GM12878 (cell line): ENCODE measurements at regions not wholly inside any gene's neighbourhood (a gene's known extent, or its start where the extent isn't known, plus 50 kb on each side); places are given as distances from the start of the nearest gene placed in this dataset.

Experiments used
- ATAC-seq: fragments of 200-7000 bp; cut with Tn5 transposase; 3 replicates; pipeline ENCODE4 v1.9.1; 2020; ENCODE audit warnings: mild to moderate bottlenecking, moderate library complexity
- BruUV-seq: library from RNA; stranded (reverse); fragments of 400-500 nt; replicated peaks from 2 replicates; lab custom pipeline; 2021; lab: Mats Ljungman, UMichigan
- CTCF ChIA-PET: fragments of 300-600 bp; sonication (Branson Sonifier 250); formaldehyde crosslinking; extraction: SDS; loops from one replicate; lab custom pipeline; 2021; ENCODE audit warnings: inconsistent platforms; lab: Yijun Ruan, JAX
- POLR2A ChIA-PET: fragments of 350-600 bp; formaldehyde crosslinking; extraction: SDS; loops from one replicate; lab custom pipeline; 2021; ENCODE audit warnings: inconsistent platforms; lab: Charles Lee
- RAD21 ChIA-PET: fragments of 300-600 bp; sonication (Branson Sonifier 250); formaldehyde crosslinking; loops from one replicate; lab custom pipeline; 2023; ENCODE audit warnings: antibody characterized with exemption; ENCODE audit not compliant: unreplicated experiment; lab: Charles Lee
- SMC1A ChIA-PET: fragments of 300-600 bp; sonication (Branson Sonifier 250); formaldehyde crosslinking; loops from one replicate; lab custom pipeline; 2023; ENCODE audit not compliant: unreplicated experiment, uncharacterized antibody; lab: Charles Lee
- DNase-seq: peaks from one replicate; pipeline ENCODE4 v3.0.0-alpha.2; 2011; ENCODE audit warnings: low read depth, low spot score
- FAIRE-seq: peaks from 3 replicates; lab custom pipeline; 2011; peaks lifted over from hg19 to GRCh38; lab: Jason Lieb, UNC
- H2AFZ ChIP-seq: 2 replicates; pipeline ENCODE4 v1.6.0; 2011; ENCODE audit warnings: low read depth, low read length, control low read depth; ENCODE audit not compliant: control insufficient read depth
- H3K27ac ChIP-seq: 2 replicates; pipeline ENCODE4 v1.5.1; 2011; ENCODE audit warnings: control low read depth; ENCODE audit not compliant: control insufficient read depth, insufficient read depth
- H3K27me3 ChIP-seq, 2 experiments: replicated peaks in 1 of 2; 2 replicates each; pipeline versions ENCODE4 v1.6.0 to v1.6.1; 2011; ENCODE audit warnings: low read length in 1 of 2; ENCODE audit not compliant: control insufficient read depth in 2 of 2, insufficient read depth in 2 of 2
- H3K36me3 ChIP-seq, 2 experiments: 2 replicates each; pipeline ENCODE4 v1.5.1; 2011; ENCODE audit warnings: low read length in 1 of 2; ENCODE audit not compliant: control insufficient read depth in 2 of 2, insufficient read depth in 2 of 2
- H3K4me1 ChIP-seq: 2 replicates; pipeline ENCODE4 v1.6.1; 2011; ENCODE audit warnings: mild to moderate bottlenecking, low read length, moderate library complexity, mixed read lengths; ENCODE audit not compliant: control insufficient read depth, insufficient read depth
- H3K4me2 ChIP-seq: 2 replicates; pipeline ENCODE4 v1.6.0; 2011; ENCODE audit warnings: control low read depth; ENCODE audit not compliant: control insufficient read depth, insufficient read depth
- H3K4me3 ChIP-seq: fragments of 200-600 bp; sonication (generic); 2 replicates; pipeline ENCODE4 v1.5.1; 2016
- H3K79me2 ChIP-seq: 2 replicates; pipeline ENCODE4 v1.6.0; 2011; ENCODE audit warnings: low read length; ENCODE audit not compliant: control insufficient read depth, insufficient read depth
- H3K9ac ChIP-seq: 2 replicates; pipeline ENCODE4 v1.8.0; 2011; ENCODE audit warnings: low read length, control low read depth, mixed read lengths; ENCODE audit not compliant: control insufficient read depth, insufficient read depth
- H3K9me3 ChIP-seq: replicated peaks from 3 replicates; pipeline ENCODE4 v1.5.1; 2011; ENCODE audit warnings: mild to moderate bottlenecking, low read length; ENCODE audit not compliant: control insufficient read depth, insufficient read depth
- H4K20me1 ChIP-seq: 2 replicates; pipeline ENCODE4 v1.6.0; 2011; ENCODE audit not compliant: control insufficient read depth, insufficient read depth
- CBX3 ChIP-seq: fragments of 200-600 bp; sonication (generic); IDR thresholded peaks from 2 replicates; pipeline ENCODE4 v1.6.1; 2016; ENCODE audit warnings: low read depth, borderline replicate concordance
- CHD2 ChIP-seq: IDR thresholded peaks from 2 replicates; pipeline ENCODE4 v1.6.1; 2011; ENCODE audit warnings: low read depth, low read length, improper control_type of control experiment, borderline replicate concordance
- CHD4 ChIP-seq: fragments of 200-600 bp; sonication (generic); IDR thresholded peaks from 2 replicates; pipeline ENCODE4 v1.6.1; 2016; ENCODE audit warnings: mild to moderate bottlenecking
- E2F8 ChIP-seq: fragments of 450-650 bp; IDR thresholded peaks from 2 replicates; pipeline ENCODE4 v1.6.1; 2018; ENCODE audit warnings: mild to moderate bottlenecking, low read depth, moderate library complexity; ENCODE audit not compliant: partially characterized antibody
- HDAC2 ChIP-seq: fragments of 200-600 bp; sonication (generic); IDR thresholded peaks from 2 replicates; pipeline ENCODE4 v1.6.1; 2017
- NR2C2 ChIP-seq: IDR thresholded peaks from 2 replicates; pipeline ENCODE4 v1.6.1; 2011; ENCODE audit warnings: borderline replicate concordance, low read depth; ENCODE audit not compliant: control insufficient read depth, insufficient read length
- NRF1 ChIP-seq: conservative IDR thresholded peaks from 2 replicates; pipeline ENCODE4 v1.6.1; 2011; ENCODE audit warnings: mild to moderate bottlenecking, low read depth, low read length, improper control_type of control experiment
- PAX5 ChIP-seq: IDR thresholded peaks from 2 replicates; pipeline ENCODE4 v1.6.1; 2011; ENCODE audit warnings: low read depth, low read length, borderline replicate concordance
- POLR2AphosphoS2 ChIP-seq: IDR thresholded peaks from 2 replicates; pipeline ENCODE4 v1.6.1; 2011; ENCODE audit warnings: low read depth, mild to moderate bottlenecking, low read length, improper control_type of control experiment, moderate library complexity
- RB1 ChIP-seq: fragments of 450-650 bp; formaldehyde crosslinking; IDR thresholded peaks from 2 replicates; pipeline ENCODE4 v1.6.1; 2017; ENCODE audit warnings: mild to moderate bottlenecking, borderline replicate concordance
- TBL1XR1 ChIP-seq: IDR thresholded peaks from 2 replicates; pipeline ENCODE4 v1.6.1; 2012; ENCODE audit warnings: low read depth, low read length, improper control_type of control experiment
- YY1 ChIP-seq: IDR thresholded peaks from 2 replicates; pipeline ENCODE4 v1.6.1; 2011; ENCODE audit warnings: low read depth, mild to moderate bottlenecking, low read length
- ZBTB4 ChIP-seq: fragments of 450-650 bp; formaldehyde crosslinking; IDR thresholded peaks from 2 replicates; pipeline ENCODE4 v1.4.0; 2022; ENCODE audit warnings: mild to moderate bottlenecking, moderate library complexity
- WGBS: methylation state at CpG from one replicate; pipeline ENCODE4 v1.1.6; 2016; ENCODE audit warnings: low lambda C conversion rate; ENCODE audit not compliant: insufficient replicate concordance, insufficient coverage; ENCODE audit errors: missing lambda C conversion rate; 5-methylcytosine and 5-hydroxymethylcytosine counted together
- in situ Hi-C: fragments of 300-500 bp; cut with MboI; formaldehyde crosslinking; loops from 9 replicates; pipeline ENCODE4 v1.14.3; 2018; ENCODE audit warnings: mixed read lengths
- intact Hi-C: fragments of 100-400 bp; cut with micrococcal nuclease; formaldehyde crosslinking; loops from one replicate; pipeline ENCODE4 v1.14.2; 2022; ENCODE audit not compliant: unreplicated experiment

- BruUV-seq, result no TSS peak
- DNase-seq (no peak), FAIRE-seq (no peak), ATAC-seq (no peak)
- H3K9ac ChIP-seq, result no peak overlapping the region
- no peak overlapping the region for H3K27ac ChIP-seq
- ChIA-PET POLR2A (no interaction called here), SMC1A (no interaction called here), RAD21 (no interaction called here), CTCF (no interaction called here)
- no peaks in the 10 kb centered on the region for H3K36me3 ChIP-seq
- no peaks in the 10 kb centered on the region for H3K79me2 ChIP-seq
- in situ Hi-C loops (no loop called here), intact Hi-C loops (no loop called here)
- no peak overlapping the region for H3K4me2 ChIP-seq
- no peaks in the 10 kb centered on the region for H4K20me1 ChIP-seq
- H3K4me3 ChIP-seq, result no peak overlapping the region
- no peaks in the 10 kb centered on the region for H3K9me3 ChIP-seq
- no peak for TF ChIP-seq CHD2
- TF ChIP-seq RB1, result no peak
- no peaks in the 10 kb centered on the region for H3K4me1 ChIP-seq
- H2AFZ ChIP-seq, result no peak overlapping the region
- peaks cover 0 to 2% of the 10 kb centered on the region in 2 experiments; a peak in 2 of 4 replicates for H3K27me3 ChIP-seq
- 4% methylated on average over 6 of the region's 6 CpGs for WGBS
Measured at GRCh38 chr1:11358984-11359383, 86.0 kb downstream of the UBIAD1 start.

- ChIA-PET CTCF (interaction anchor here (0.6 to 0.8 kb wide), 3 partner anchors 19 to 325 kb away, joined by 3 to 4 read pairs (median 4); no protein-coding TSS in a partner anchor), RAD21 (no interaction called here), POLR2A (no interaction called here), SMC1A (no interaction called here)
- H2AFZ ChIP-seq, result no peak overlapping the region
- H4K20me1 ChIP-seq, result no peaks in the 10 kb centered on the region
- intact Hi-C loops (no loop called here), in situ Hi-C loops (no loop called here)
- BruUV-seq, result no TSS peak
- no peak for FAIRE-seq
- H3K27ac ChIP-seq, result no peak overlapping the region
- DNase-seq, result no peak
- no peak overlapping the region for H3K4me2 ChIP-seq
- no peaks in the 10 kb centered on the region; a peak in 1 of 4 replicates for H3K27me3 ChIP-seq
- ATAC-seq, result no peak
- no peak overlapping the region for H3K4me3 ChIP-seq
- H3K9ac ChIP-seq, result no peak overlapping the region
- 31% methylated on average over 16 of the region's 16 CpGs for WGBS
- no peaks in the 10 kb centered on the region for H3K4me1 ChIP-seq
- H3K9me3 ChIP-seq, result no peaks in the 10 kb centered on the region; the same call in 2 of the 3 replicates
- no peaks in the 10 kb centered on the region for H3K36me3 ChIP-seq
- H3K79me2 ChIP-seq, result no peaks in the 10 kb centered on the region
- no peak for TF ChIP-seq ZBTB4 (CRISPR knock-in tag)
- TF ChIP-seq POLR2AphosphoS2, result no peak
- TF ChIP-seq YY1, result no peak
- no peak for TF ChIP-seq CBX3
- TF ChIP-seq NR2C2, result no peak
- no peak for TF ChIP-seq PAX5
- no peak for TF ChIP-seq E2F8
- TF ChIP-seq HDAC2, result no peak
- no peak for TF ChIP-seq CHD4
- TF ChIP-seq NRF1, result no peak
- no peak for TF ChIP-seq TBL1XR1
Measured at GRCh38 chr1:11362547-11363021, 89.6 kb downstream of the UBIAD1 start.
